Peyer's patch (tissue), 4 donors: ENCODE measurements at regions not wholly inside any gene's neighbourhood (a gene's known extent, or its start where the extent isn't known, plus 50 kb on each side); places are given as distances from the start of the nearest gene placed in this dataset.

ENCODE experiments used
- POLR2A ChIP-seq, 2 donors: fragments of 450-650 bp; IDR thresholded peaks; one replicate each; pipeline ENCODE4 v1.5.1; 2017; ENCODE audit warnings: antibody characterized with exemption in 2 of 2, mild to moderate bottlenecking in 2 of 2, moderate library complexity in 2 of 2
- TF ChIP-seq, protein P1 (sequence below), 6 experiments: fragments of 450-650 bp in 4 of 6; fragments of 200-600 bp in 2 of 6; sonication (generic) in 1 of 6; IDR thresholded peaks; one replicate each; pipeline ENCODE4 v1.5.1; 2017 to 2019; ENCODE audit warnings: antibody characterized with exemption in 6 of 6, mild to moderate bottlenecking in 3 of 6, moderate library complexity in 1 of 6

DNA sequence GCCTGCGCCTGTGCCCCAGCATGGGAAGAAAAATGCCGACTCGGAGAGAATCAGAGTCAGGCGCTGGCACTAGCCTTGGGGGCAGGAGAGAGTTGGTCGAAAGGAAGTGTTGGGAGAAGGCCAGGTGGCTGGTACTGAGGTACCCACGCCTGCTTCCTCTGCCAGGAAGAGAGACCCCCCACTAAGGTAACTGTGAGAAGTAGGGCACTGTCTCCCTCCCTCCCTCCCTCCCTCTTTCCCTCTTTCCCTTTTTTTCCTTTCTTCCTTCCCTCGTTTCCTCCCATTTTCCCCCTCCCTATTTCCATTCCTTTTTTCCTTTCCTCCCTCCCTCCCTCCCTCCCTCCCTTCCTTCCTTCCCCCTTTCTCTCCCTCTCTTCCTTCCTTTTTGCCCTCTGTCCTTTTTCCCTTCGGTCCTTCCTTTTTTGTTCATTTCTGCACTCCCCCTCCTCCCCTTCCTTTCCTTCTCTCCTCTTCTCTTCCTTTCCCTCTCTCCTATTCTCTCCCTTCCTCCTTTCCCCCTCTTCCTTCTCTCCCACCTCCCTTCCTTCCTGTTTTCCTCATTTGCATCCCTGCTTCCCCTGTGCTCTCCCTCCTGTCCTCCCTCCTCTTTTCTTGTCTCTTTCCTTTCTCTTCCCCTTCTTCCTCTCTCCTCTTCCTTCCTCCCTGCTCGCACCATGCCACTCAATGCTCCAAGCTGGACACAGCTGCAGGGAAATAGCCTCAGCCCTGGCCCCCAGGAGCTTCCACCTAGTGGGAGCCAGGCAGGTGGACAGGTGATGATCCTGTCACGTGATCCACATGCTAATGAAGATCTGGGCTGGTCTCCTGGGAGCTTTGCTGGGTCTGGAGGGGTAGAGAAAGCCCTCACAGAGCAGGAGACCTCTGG lies 148.0 kb downstream of the DHX35 start:
- TF ChIP-seq, protein P1, sequence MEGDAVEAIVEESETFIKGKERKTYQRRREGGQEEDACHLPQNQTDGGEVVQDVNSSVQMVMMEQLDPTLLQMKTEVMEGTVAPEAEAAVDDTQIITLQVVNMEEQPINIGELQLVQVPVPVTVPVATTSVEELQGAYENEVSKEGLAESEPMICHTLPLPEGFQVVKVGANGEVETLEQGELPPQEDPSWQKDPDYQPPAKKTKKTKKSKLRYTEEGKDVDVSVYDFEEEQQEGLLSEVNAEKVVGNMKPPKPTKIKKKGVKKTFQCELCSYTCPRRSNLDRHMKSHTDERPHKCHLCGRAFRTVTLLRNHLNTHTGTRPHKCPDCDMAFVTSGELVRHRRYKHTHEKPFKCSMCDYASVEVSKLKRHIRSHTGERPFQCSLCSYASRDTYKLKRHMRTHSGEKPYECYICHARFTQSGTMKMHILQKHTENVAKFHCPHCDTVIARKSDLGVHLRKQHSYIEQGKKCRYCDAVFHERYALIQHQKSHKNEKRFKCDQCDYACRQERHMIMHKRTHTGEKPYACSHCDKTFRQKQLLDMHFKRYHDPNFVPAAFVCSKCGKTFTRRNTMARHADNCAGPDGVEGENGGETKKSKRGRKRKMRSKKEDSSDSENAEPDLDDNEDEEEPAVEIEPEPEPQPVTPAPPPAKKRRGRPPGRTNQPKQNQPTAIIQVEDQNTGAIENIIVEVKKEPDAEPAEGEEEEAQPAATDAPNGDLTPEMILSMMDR (IDR thresholded peaks at IDR 0.05): no peak
- TF ChIP-seq POLR2A (IDR thresholded peaks at IDR 0.05): no peak
